ENCODE measurements at regions not wholly inside any gene's neighbourhood (a gene's known extent, or its start where the extent isn't known, plus 50 kb on each side); places are given as distances from the start of the nearest gene placed in this dataset.

DNA sequence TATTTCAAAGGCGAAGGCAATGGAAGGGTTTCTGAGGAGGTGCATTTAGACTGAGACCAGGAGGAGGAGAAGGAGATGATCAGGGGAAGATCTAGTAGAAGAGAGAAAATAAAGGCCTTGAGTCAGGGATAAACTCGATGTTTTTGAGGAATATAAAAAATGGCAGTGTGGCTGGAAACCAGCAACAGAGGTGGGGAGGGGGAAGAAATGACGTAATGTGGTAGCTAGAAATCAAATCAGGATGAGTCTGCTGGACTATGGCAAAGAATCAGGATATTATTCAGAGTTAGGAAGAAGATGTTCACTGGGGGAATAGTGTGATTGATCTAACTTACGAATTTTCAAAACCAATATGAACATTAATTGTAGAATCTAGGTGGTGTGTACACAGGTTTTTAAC is 1673.9 kb upstream of the WWC1 start:
- no peak overlapping the region for H3K27ac ChIP-seq
- H3K4me1 ChIP-seq: no peaks in the 10 kb centered on the region
- H3K36me3 ChIP-seq: no peaks in the 10 kb centered on the region
- no peaks in the 10 kb centered on the region for H3K27me3 ChIP-seq
- FAIRE-seq: no peak
- no peak for ATAC-seq
- intact Hi-C loops (cut with DNase I): loop anchor here in 1 of 3 donors (10.0 kb wide), 1 partner anchor 863 kb away; no protein-coding TSS in a partner anchor
- H3K4me3 ChIP-seq: no peak overlapping the region
- no peaks in the 10 kb centered on the region for H3K9me3 ChIP-seq
- DNase-seq: no peak
- 79 to 95% methylated on average over 4 of the region's 4 CpGs for whole genome bisulfite sequencing, 2 donors
- TF ChIP-seq, protein P1, sequence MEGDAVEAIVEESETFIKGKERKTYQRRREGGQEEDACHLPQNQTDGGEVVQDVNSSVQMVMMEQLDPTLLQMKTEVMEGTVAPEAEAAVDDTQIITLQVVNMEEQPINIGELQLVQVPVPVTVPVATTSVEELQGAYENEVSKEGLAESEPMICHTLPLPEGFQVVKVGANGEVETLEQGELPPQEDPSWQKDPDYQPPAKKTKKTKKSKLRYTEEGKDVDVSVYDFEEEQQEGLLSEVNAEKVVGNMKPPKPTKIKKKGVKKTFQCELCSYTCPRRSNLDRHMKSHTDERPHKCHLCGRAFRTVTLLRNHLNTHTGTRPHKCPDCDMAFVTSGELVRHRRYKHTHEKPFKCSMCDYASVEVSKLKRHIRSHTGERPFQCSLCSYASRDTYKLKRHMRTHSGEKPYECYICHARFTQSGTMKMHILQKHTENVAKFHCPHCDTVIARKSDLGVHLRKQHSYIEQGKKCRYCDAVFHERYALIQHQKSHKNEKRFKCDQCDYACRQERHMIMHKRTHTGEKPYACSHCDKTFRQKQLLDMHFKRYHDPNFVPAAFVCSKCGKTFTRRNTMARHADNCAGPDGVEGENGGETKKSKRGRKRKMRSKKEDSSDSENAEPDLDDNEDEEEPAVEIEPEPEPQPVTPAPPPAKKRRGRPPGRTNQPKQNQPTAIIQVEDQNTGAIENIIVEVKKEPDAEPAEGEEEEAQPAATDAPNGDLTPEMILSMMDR (IDR thresholded peaks at IDR 0.05): no peak

GRCh38 chr5:166618526-166618925 is 1672.9 kb upstream of the WWC1 start:
- H3K27me3 ChIP-seq: no peaks in the 10 kb centered on the region
- no peaks in the 10 kb centered on the region for H3K4me1 ChIP-seq
- TF ChIP-seq, protein P1 (IDR thresholded peaks at IDR 0.05): no peak
- DNase-seq (peak in 1 of 6 donors; percentile 11), FAIRE-seq (no peak), ATAC-seq (no peak)
- H3K27ac ChIP-seq: no peak overlapping the region
- H3K9me3 ChIP-seq: no peaks in the 10 kb centered on the region
- intact Hi-C loops (cut with DNase I): loop anchor here in 1 of 3 donors (10.0 kb wide), 1 partner anchor 864 kb away; no protein-coding TSS in a partner anchor
- WGBS, 2 donors: 4 to 12% methylated on average over 5 of the region's 5 CpGs
- H3K4me3 ChIP-seq: no peak overlapping the region
- H3K36me3 ChIP-seq: no peaks in the 10 kb centered on the region

DNA sequence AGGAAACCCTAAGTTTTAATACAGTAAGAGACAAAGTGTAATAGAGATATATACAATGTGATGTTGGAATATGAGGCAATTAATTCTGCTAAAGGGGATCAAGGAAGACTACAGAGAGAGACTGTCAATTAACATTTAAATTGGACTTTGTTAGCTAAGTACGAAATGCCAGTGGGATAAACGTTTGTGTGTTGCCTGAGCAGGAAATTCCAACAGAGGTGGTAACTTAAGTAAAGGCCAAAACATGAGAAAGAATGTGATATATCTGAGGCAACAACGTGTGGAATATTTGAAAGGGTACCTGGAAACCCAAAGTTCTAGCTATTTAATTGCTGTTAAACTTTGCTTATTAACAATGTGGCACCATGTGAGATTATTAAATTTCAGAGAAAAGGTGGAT is 1666.9 kb upstream of the WWC1 start:
- Histone ChIP-seq H3K4me1 (no peaks in the 10 kb centered on the region), H3K9me3 (no peaks in the 10 kb centered on the region), H3K27me3 (no peaks in the 10 kb centered on the region), H3K4me3 (no peak overlapping the region), H3K36me3 (no peaks in the 10 kb centered on the region), H3K27ac (no peak overlapping the region)
- no peak for DNase-seq
- WGBS, 2 donors: 27 to 35% methylated on average over 3 of the region's 3 CpGs
- no peak for ATAC-seq
- intact Hi-C loops (cut with DNase I): no loop called here
- TF ChIP-seq, protein P1 (IDR thresholded peaks at IDR 0.05): no peak
- no peak for FAIRE-seq

DNA sequence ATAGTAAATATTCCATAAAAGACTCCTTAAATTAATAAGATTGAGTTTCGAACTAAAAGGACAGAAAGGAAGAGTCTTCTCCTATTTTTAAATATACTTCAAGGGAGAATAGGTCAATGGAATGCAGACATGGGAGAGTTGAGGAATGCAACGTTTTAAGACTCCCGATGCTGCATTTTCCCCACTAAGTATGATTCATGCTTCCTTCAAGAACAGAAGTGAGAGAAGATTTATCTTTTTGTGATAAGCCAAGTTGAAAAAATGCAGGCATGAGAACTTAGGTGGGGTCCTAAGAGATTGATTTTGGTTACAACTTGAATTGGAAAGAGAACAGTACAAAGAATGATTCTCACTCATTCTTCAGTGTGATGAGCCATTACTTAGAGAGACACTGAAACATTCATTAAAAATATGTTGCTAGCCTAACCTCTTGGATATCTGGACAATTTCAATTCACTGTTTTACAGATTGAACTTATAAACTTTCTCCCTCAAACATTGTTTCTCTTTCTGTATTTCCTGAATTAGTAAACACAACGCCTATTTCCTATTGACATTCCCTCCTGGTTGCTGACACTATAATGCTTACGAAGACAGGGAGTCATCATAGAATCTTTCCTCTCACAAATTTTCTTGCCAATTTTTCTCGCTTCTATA is 1666.1 kb upstream of the WWC1 start:
- Histone ChIP-seq H3K9me3 (no peaks in the 10 kb centered on the region), H3K4me3 (no peak overlapping the region), H3K27me3 (no peaks in the 10 kb centered on the region), H3K36me3 (no peaks in the 10 kb centered on the region), H3K27ac (no peak overlapping the region), H3K4me1 (no peaks in the 10 kb centered on the region)
- 61 to 72% methylated on average over 6 of the region's 6 CpGs for WGBS, 2 donors
- TF ChIP-seq, protein P1 (IDR thresholded peaks at IDR 0.05): no peak
- FAIRE-seq (no peak), DNase-seq (no peak), ATAC-seq (peak in 1 of 4 donors; percentile 36)
- intact Hi-C loops (cut with DNase I): no loop called here

- Histone ChIP-seq H3K36me3 (no peaks in the 10 kb centered on the region), H3K4me3 (no peak overlapping the region), H3K4me1 (no peaks in the 10 kb centered on the region), H3K27me3 (no peaks in the 10 kb centered on the region), H3K9me3 (no peaks in the 10 kb centered on the region), H3K27ac (no peak overlapping the region)
- 88 to 93% methylated on average over 1 of the region's 1 CpG for WGBS, 2 donors
- TF ChIP-seq, protein P1 (IDR thresholded peaks at IDR 0.05): no peak
- ATAC-seq: no peak
- intact Hi-C loops (cut with DNase I): no loop called here
- FAIRE-seq: no peak
- no peak for DNase-seq
Observed at GRCh38 chr5:166637295-166637694, 1654.2 kb upstream of the WWC1 start.

Data from pancreas (tissue), 10 donors.